ENCODE measurements at regions not wholly inside any gene's neighbourhood (a gene's known extent, or its start where the extent isn't known, plus 50 kb on each side); places are given as distances from the start of the nearest gene placed in this dataset.

DNA sequence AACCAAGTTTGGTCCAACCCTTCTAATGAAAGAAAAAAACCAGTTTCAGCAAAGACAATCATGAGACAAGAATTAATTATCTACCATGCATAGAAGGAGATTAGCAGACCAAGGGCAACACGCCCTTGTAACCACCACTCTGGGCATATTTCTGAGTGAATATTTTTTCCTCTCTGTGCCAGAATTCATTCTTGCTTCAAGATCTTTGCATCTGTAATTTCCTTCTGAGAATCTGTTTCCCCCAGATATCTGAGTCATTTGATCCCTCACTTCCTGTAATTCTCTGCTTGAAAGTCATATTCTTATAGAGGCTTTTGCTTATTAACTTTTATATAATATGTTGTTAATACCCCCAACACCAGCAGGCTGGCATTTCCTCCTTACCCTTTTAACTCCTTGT, 243.7 kb downstream of the SLC16A7 start:
- FAIRE-seq (no peak), DNase-seq (ENCODE audit: insufficient read length, low spot score) (no peak)

- DNase-seq (ENCODE audit: insufficient read length, low spot score), result no peak
- FAIRE-seq, result no peak
These were observed 247.5 kb downstream of the SLC16A7 start for GRCh38 chr12:59843260-59843843.

DNA sequence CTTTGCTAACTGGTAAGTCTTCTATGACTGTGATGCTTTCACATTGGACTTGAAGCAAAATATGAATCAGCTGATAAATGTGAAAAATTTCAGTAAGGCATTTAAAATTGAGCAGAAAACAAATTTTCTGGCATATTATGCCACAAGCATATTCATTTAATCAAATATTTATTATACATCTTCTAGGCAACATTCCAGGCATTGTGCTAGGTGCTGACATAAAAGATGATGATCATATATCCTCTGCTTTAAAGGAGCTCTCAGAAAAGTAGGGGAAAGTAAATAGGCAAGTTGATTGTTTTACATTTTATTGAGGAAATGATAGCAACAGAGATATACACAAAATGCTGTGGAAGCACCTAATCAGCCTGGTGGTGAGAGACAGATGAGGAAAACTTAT, 248.9 kb downstream of the SLC16A7 start:
- no peak for DNase-seq (ENCODE audit: insufficient read length, low spot score)

GRCh38 chr12:59845293-59845692, 249.5 kb downstream of the SLC16A7 start:
- no peak for DNase-seq (ENCODE audit: insufficient read length, low spot score)
- no peak for FAIRE-seq

More for the DNA sequence above, 248.9 kb downstream of the SLC16A7 start:
- FAIRE-seq, result no peak

DNA sequence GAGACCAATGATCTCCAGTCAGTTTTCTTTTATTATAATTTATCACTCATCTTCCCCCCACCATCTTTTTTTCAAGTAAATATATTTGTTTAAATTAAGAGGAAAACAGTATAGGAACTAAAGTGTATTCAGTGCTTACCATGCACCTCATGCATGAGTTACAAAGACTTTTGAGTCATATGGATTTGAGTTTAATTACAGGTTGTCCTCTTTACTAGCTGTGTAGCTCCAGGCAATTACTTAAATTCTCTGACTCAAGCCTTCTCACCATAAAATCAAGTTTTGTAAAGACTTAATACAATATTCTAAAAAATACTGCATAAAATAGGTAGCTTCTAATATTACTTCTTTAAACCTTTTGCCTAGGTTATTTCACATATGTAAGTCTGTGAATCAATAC, 251.3 kb downstream of the SLC16A7 start:
- DNase-seq (ENCODE audit: insufficient read length, low spot score), result no peak
- FAIRE-seq, result no peak

- DNase-seq (ENCODE audit: insufficient read length, low spot score) (no peak), FAIRE-seq (no peak)
These were observed 254.4 kb downstream of the SLC16A7 start for GRCh38 chr12:59850268-59850667.

DNA sequence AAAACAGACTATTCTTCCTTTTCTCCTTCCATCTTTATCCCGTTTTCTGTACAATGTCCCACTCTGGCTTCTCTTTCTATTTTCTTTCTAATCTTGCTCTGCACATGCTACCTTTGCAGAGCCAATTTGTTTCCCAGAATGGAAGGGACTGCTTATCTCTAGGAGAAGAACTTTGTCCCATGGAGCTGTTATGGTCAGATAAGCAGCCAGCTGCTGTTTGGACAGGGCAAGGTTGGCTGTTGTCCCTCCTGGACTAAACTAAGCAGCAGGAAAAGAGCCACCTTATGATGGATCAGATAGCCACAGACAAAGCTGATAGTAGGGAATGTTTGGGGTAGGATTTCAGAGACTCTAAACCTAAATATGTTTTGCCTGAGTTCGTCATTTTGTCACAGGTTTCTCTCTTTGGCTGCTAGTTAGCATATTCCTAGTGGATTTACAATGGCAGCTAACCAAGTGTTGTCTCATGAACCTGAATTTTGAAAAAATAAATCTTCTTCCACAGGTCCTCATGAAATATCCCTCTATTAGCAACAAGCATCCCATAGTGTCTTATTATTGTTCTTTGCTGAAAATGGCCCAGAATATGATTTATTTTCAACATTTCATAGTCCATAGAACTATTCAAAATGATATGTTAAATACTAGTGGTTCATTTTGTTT, 262.8 kb downstream of the SLC16A7 start:
- FAIRE-seq, result no peak
- DNase-seq (ENCODE audit: insufficient read length, low spot score), result no peak

DNA sequence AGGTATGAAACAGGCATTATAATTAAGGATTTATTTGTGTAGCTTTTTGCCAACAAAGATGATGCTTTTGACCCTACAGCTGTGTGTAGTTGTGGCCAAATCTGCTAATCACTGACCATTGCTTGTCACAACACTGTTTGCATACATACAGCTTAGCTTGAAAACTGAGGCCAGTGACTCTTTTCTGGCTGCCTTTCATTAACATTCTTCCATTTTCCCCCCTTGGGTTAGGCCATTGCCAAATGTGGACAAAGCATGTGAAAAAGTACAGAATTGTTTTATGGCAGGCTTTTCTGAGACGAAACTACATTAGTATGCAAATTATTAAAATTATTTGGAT, 263.3 kb downstream of the SLC16A7 start:
- DNase-seq (ENCODE audit: insufficient read length, low spot score) (no peak), FAIRE-seq (no peak)

- FAIRE-seq (no peak), DNase-seq (ENCODE audit: insufficient read length, low spot score) (no peak)
These were observed 265.8 kb downstream of the SLC16A7 start for GRCh38 chr12:59861635-59862034.

DNA sequence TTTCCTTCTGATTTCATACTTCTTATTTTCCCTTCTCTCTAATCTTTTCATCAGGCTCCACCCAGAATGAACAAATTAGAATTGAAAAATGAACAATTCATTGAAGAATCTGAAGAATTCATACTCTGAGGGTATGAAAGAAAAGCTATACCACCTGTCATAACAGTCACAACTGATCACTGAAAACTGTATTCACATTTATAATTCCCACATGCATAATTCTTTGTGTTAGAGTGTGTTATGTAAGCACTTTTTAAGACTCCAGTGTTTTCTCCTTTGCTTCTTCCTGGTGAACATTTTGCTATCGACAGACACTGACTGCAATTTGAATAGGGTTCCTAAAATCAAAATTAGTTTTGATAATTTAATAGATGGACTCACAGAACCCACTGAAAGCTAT, 271.2 kb downstream of the SLC16A7 start:
- DNase-seq (ENCODE audit: insufficient read length, low spot score) (no peak), FAIRE-seq (no peak)

DNA sequence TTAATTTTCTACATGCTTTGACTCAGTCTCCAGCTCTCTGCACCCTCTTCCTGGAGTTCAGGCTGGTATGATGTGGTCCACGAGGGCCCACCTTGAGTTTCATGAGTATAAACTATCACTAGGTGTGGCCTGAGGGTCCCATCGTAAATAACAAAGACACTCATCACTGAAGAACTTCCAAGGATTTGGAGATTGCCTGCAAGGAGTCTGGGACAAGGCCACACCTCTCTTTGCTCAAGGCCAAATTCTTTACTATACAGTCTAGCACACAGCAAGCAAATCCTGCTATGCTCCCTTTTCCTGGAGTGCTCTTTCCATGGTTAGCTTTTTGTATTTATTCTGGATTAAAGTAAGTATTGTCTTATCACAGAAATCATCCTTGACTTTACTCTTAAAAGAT, 271.9 kb downstream of the SLC16A7 start:
- DNase-seq (ENCODE audit: insufficient read length, low spot score) (no peak), FAIRE-seq (no peak)

DNA sequence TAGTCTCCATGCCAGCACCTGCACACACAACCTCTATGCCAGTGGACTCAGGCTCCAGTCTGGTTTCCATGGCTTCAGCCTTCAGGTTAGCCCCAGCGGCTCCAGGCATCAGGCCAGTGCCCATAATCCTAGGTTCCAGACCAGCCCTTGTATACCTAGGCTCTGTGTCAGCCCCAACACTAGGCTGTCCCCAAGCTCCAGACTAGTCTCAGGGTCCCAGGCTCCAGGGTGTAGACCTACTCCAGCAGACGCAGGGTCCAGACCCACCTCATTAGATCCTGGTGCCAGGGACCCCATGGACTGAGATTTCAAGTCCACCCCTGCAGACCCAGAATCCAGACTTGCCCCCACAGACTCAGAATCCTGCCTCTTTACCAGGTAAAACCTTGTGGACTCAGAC, 275.9 kb downstream of the SLC16A7 start:
- DNase-seq (ENCODE audit: insufficient read length, low spot score) (no peak), FAIRE-seq (no peak)

DNA sequence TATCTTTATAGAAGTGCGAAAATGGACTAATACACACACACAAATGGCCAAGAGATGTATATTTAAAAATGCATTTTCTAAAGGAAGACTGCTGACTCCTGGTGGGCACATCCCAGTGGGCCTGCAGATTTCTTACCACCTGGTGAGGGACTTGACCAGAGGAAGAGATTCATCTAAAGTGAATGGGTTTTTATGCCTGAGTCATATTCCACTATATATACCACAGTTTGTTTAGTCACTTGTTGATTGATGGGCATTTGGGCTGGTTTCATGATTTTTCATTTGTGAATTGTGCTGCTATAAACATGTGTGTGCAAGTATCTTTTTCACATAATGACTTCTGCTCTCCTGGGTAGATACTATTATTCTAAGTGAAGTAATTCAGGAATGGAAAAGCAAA, 277.3 kb downstream of the SLC16A7 start:
- DNase-seq (ENCODE audit: insufficient read length, low spot score) (no peak), FAIRE-seq (no peak)

DNA sequence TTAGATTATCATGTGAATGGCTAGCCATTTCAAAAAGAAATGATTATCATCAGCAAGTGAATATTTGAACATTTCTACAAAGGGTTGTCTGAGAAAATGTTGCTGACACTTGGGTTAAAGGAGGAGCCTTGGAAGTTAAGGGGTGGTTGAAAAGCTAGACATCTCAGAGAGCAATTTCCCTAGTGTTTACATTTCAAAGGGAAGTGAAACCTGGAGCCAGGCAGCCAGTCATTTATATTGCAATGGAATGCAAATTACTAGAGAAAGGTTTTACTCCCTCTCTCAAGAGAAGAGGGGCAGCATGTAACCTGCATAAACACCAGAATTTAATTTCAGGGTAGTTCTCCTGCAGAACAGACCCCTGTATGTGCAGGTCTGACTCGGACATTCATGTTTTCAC, 279.0 kb downstream of the SLC16A7 start:
- FAIRE-seq, result no peak
- DNase-seq (ENCODE audit: insufficient read length, low spot score), result no peak

GRCh38 chr12:59886131-59886733, 290.4 kb downstream of the SLC16A7 start:
- no peak for DNase-seq (ENCODE audit: insufficient read length, low spot score)
- FAIRE-seq, result no peak

GRCh38 chr12:59887178-59887577, 291.3 kb downstream of the SLC16A7 start:
- DNase-seq (ENCODE audit: insufficient read length, low spot score) (no peak), FAIRE-seq (no peak)

- FAIRE-seq, result no peak
- no peak for DNase-seq (ENCODE audit: insufficient read length, low spot score)
These were observed 295.2 kb downstream of the SLC16A7 start for GRCh38 chr12:59890896-59891579.

DNA sequence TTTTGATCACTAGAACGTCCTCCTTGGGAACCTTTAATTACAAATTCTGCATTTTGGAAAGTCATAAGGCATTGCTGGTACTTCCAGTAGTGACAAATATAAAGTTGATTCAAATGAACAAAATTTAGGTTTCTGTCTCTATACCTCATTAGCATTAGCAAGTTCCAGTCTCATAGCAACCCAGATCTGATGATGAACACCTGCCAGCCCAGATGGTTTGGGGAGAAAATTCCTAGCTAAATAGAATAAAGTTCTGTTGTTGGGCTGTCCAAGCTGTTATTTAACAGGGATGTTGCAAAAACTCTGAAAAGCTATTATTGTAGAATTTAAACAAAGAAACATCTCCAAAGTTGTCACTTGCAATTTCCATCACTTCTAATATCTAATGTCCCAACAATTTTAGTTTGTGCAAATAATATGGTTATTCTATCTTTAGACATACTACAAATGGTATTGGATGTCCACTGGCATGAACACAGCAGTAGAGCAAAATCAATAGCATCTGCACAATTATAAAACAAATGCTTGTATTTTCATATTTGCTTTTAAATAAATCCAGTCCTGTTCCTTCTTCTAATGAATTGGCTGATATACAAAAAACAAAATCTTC, 299.4 kb downstream of the SLC16A7 start:
- DNase-seq (ENCODE audit: insufficient read length, low spot score), result no peak
- no peak for FAIRE-seq

DNA sequence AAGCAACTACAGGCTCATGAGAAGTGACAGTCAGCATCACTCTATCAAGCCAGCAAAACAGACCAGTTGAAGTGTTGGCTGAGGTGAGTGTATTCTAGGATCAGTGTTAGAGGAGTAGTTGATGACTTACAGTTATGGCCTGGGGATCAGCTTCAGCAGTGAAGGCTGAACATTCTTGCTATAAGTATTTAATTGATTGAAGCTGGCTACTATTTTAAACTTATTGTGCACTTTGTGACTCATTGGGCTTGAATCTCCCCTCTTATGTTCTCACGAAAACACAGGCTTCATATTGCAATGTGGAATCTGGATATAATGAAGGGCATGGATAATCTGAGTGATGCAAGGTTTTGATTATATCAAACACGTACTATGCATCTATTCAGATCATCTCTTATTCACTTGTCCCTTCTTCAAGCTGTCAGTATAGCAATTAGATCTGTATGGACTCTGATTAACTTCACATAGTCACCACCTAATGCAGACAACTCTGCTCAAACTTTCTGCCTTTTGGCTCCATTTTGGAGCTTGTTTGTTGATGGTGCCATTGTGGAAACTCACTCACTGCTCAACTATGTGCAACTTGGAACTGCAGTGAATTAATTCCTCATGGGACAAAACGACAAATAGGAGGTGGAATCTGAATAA, 309.2 kb downstream of the SLC16A7 start:
- DNase-seq (ENCODE audit: insufficient read length, low spot score), result no peak
- no peak for FAIRE-seq

- DNase-seq (ENCODE audit: insufficient read length, low spot score) (no peak), FAIRE-seq (no peak)
These were observed 315.7 kb downstream of the SLC16A7 start for GRCh38 chr12:59911516-59911915.

GRCh38 chr12:59916988-59917387, 321.2 kb downstream of the SLC16A7 start:
- no peak for DNase-seq (ENCODE audit: insufficient read length, low spot score)
- no peak for FAIRE-seq
